ENCODE measurements at regions not wholly inside any gene's neighbourhood (a gene's known extent, or its start where the extent isn't known, plus 50 kb on each side); places are given as distances from the start of the nearest gene placed in this dataset.

DNA sequence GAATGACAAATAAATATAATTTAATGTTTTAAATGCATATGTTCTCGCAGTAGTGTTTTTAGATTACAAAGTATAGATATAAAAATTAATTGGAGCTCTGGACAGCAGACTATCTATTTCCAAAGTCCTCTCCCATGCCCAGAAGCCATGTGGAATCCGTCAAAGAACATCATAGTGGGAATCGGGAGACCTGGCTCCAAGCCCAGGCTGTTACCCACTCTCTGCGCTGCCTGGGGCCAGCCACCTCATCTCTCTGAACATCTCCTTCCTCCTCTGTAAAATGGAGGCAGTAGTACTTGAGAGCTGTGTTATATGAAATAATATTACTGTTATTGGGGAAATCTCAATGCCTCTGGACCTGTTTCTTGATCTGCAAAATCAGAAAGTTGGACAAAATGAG, 58.1 kb upstream of the SLC30A5 start:
- POLR2A ChIA-PET = no interaction called here

DNA sequence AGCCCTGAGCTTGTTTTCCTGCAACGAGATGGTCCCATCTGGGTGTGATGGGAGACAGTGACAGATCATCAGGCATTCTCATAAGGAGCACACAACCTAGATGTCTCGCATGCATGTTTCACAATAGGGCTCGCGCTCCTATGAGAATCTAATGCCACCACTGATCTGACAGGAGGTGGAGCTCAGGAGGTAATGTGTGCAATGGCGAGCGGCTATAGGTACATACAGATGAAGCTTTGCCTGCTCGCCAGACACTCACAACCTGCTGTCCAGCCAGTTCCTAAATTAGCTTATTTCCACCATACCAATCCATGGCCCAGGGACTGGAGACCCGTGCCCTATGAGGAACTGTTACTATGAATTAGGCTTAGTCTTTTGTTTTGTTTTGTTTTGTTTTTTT, 55.3 kb upstream of the SLC30A5 start:
- Histone ChIP-seq H3K4me3 (ENCODE audit: low read length) (no peak overlapping the region), H3K36me3 (ENCODE audit: insufficient read depth, low read length) (no peaks in the 10 kb centered on the region), H3K4me1 (ENCODE audit: insufficient read depth, low read length) (no peaks in the 10 kb centered on the region), H3K27me3 (ENCODE audit: control insufficient read depth in 1 of 2, insufficient read depth in 2 of 2, low read length in 2 of 2) (no peaks in the 10 kb centered on the region), H3K9me3 (ENCODE audit: control insufficient read depth in 1 of 2, insufficient read depth in 1 of 2, low read length in 2 of 2) (no peaks in the 10 kb centered on the region), H3K27ac (ENCODE audit: low read depth in 1 of 2, low read length in 2 of 2) (no peak overlapping the region)
- CTCF ChIA-PET = interaction anchor here (1.2 kb wide), 1 partner anchor 55 kb away, joined by 3 read pairs; the partner anchor contains the start of gene SLC30A5
- Mint-ChIP-seq H3K4me3 (no peak overlapping the region), H3K4me1 (ENCODE audit: low read depth) (no peaks in the 10 kb centered on the region), H3K36me3 (ENCODE audit: low read depth) (no peaks in the 10 kb centered on the region), H3K27me3 (no peaks in the 10 kb centered on the region), H3K27ac (no peak overlapping the region), H3K9me3 (no peaks in the 10 kb centered on the region)
- no peak for ATAC-seq (ENCODE audit: poor library complexity)
- intact Hi-C loops (cut with DNase I, micrococcal nuclease) = no loop called here
- TF ChIP-seq, protein P1, sequence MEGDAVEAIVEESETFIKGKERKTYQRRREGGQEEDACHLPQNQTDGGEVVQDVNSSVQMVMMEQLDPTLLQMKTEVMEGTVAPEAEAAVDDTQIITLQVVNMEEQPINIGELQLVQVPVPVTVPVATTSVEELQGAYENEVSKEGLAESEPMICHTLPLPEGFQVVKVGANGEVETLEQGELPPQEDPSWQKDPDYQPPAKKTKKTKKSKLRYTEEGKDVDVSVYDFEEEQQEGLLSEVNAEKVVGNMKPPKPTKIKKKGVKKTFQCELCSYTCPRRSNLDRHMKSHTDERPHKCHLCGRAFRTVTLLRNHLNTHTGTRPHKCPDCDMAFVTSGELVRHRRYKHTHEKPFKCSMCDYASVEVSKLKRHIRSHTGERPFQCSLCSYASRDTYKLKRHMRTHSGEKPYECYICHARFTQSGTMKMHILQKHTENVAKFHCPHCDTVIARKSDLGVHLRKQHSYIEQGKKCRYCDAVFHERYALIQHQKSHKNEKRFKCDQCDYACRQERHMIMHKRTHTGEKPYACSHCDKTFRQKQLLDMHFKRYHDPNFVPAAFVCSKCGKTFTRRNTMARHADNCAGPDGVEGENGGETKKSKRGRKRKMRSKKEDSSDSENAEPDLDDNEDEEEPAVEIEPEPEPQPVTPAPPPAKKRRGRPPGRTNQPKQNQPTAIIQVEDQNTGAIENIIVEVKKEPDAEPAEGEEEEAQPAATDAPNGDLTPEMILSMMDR (IDR thresholded peaks at IDR 0.05) = no peak
- DNase-seq = no peak
- POLR2A ChIA-PET = no interaction called here

More for the DNA sequence above, 58.1 kb upstream of the SLC30A5 start:
- DNase-seq (no peak), ATAC-seq (ENCODE audit: poor library complexity) (no peak)
- TF ChIP-seq, protein P1 (IDR thresholded peaks at IDR 0.05) = no peak
- CTCF ChIA-PET = no interaction called here
- no peaks in the 10 kb centered on the region for H3K27me3 Mint-ChIP-seq
- no peaks in the 10 kb centered on the region for H3K4me1 ChIP-seq (ENCODE audit: insufficient read depth, low read length)
- no peaks in the 10 kb centered on the region for H3K9me3 ChIP-seq (ENCODE audit: control insufficient read depth in 1 of 2, insufficient read depth in 1 of 2, low read length in 2 of 2)
- H3K9me3 Mint-ChIP-seq = no peaks in the 10 kb centered on the region
- no peaks in the 10 kb centered on the region for H3K36me3 ChIP-seq (ENCODE audit: insufficient read depth, low read length)
- H3K36me3 Mint-ChIP-seq (ENCODE audit: low read depth) = no peaks in the 10 kb centered on the region
- H3K4me1 Mint-ChIP-seq (ENCODE audit: low read depth) = no peaks in the 10 kb centered on the region
- no peaks in the 10 kb centered on the region for H3K27me3 ChIP-seq (ENCODE audit: control insufficient read depth in 1 of 2, insufficient read depth in 2 of 2, low read length in 2 of 2)
- no peak overlapping the region for H3K27ac ChIP-seq (ENCODE audit: low read depth in 1 of 2, low read length in 2 of 2)
- intact Hi-C loops (cut with DNase I, micrococcal nuclease) = no loop called here
- no peak overlapping the region for H3K4me3 ChIP-seq (ENCODE audit: low read length)
- H3K27ac Mint-ChIP-seq = no peak overlapping the region
- H3K4me3 Mint-ChIP-seq = no peak overlapping the region

DNA sequence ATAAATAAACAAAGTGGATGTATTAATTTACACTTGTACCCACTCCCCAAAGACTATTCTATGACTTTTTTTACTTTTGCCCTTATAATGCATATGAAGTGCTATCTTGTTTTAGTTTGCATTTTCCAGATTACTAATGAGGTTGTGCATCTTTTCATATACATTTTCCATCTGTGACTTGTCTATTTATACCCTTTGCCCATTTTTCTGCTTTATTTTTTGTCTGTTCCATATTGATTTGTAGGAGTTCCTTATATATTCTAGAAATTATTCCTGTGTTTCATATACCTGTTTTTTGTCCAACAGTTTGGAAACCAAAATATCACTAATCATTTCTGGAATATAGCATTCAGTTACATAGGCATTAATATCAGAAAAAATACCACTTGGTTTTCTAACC, 54.0 kb upstream of the SLC30A5 start:
- ChIA-PET CTCF (no interaction called here), POLR2A (no interaction called here)
- Mint-ChIP-seq H3K9me3 (no peaks in the 10 kb centered on the region), H3K36me3 (ENCODE audit: low read depth) (no peaks in the 10 kb centered on the region), H3K4me1 (ENCODE audit: low read depth) (no peaks in the 10 kb centered on the region), H3K4me3 (no peak overlapping the region), H3K27ac (no peak overlapping the region), H3K27me3 (no peaks in the 10 kb centered on the region)
- no peak overlapping the region for H3K4me3 ChIP-seq (ENCODE audit: low read length)
- no peak for DNase-seq
- no peaks in the 10 kb centered on the region for H3K9me3 ChIP-seq (ENCODE audit: control insufficient read depth in 1 of 2, insufficient read depth in 1 of 2, low read length in 2 of 2)
- ATAC-seq (ENCODE audit: poor library complexity) = no peak
- H3K4me1 ChIP-seq (ENCODE audit: insufficient read depth, low read length) = no peaks in the 10 kb centered on the region
- intact Hi-C loops (cut with DNase I, micrococcal nuclease) = loop anchor here (2.0 to 5.0 kb wide), 2 partner anchors 291 to 327 kb away; partner anchors contain the start of genes AK6 (in 1 of the 2), RAD17 (in 1 of the 2) and TAF9 (in 1 of the 2)
- H3K27me3 ChIP-seq (ENCODE audit: control insufficient read depth in 1 of 2, insufficient read depth in 2 of 2, low read length in 2 of 2) = no peaks in the 10 kb centered on the region
- TF ChIP-seq, protein P1 (IDR thresholded peaks at IDR 0.05) = no peak
- no peaks in the 10 kb centered on the region for H3K36me3 ChIP-seq (ENCODE audit: insufficient read depth, low read length)
- no peak overlapping the region for H3K27ac ChIP-seq (ENCODE audit: low read depth in 1 of 2, low read length in 2 of 2)

Data from CD4-positive, alpha-beta T cell (primary cell).